Suprapubic skin (tissue), 4 donors: ENCODE measurements at regions not wholly inside any gene's neighbourhood (a gene's known extent, or its start where the extent isn't known, plus 50 kb on each side); places are given as distances from the start of the nearest gene placed in this dataset.

Experiments used
- DNase-seq, 2 donors: peaks; one replicate each; pipeline ENCODE4 v3.0.0-alpha.2; 2019; ENCODE audit warnings: low spot score in 2 of 2
- H3K27ac ChIP-seq: fragments of 200-600 bp; sonication (generic); one replicate; pipeline ENCODE4 v1.5.1; 2019
- H3K27me3 ChIP-seq: fragments of 200-600 bp; sonication (generic); one replicate; pipeline ENCODE4 v1.5.1; 2019
- H3K36me3 ChIP-seq: fragments of 200-600 bp; sonication (generic); one replicate; pipeline ENCODE4 v1.5.1; 2019
- H3K4me1 ChIP-seq: fragments of 200-600 bp; sonication (generic); one replicate; pipeline ENCODE4 v1.5.1; 2019
- H3K4me3 ChIP-seq: fragments of 200-600 bp; sonication (generic); one replicate; pipeline ENCODE4 v1.5.1; 2019; ENCODE audit warnings: mild to moderate bottlenecking
- H3K9me3 ChIP-seq: fragments of 200-600 bp; sonication (generic); one replicate; pipeline ENCODE4 v1.5.1; 2019
- CTCF ChIP-seq, 2 donors: fragments of 200-600 bp in 1 of 2; fragments of 450-650 bp in 1 of 2; sonication (generic) in 1 of 2; IDR thresholded peaks; one replicate each; pipeline ENCODE4 v1.5.1; 2016 to 2019; ENCODE audit warnings: antibody characterized with exemption in 2 of 2, mild to moderate bottlenecking in 1 of 2, moderate library complexity in 1 of 2
- EP300 ChIP-seq: sonication (generic); formaldehyde crosslinking; IDR thresholded peaks from one replicate; pipeline ENCODE4 v1.6.1; 2017; ENCODE audit warnings: antibody characterized with exemption
- POLR2A ChIP-seq, 2 donors: fragments of 450-650 bp; IDR thresholded peaks; one replicate each; pipeline ENCODE4 v1.6.1; 2017; ENCODE audit warnings: antibody characterized with exemption in 2 of 2, mild to moderate bottlenecking in 2 of 2, moderate library complexity in 2 of 2
- POLR2AphosphoS5 ChIP-seq, 3 donors: sonication (generic); formaldehyde crosslinking; IDR thresholded peaks; one replicate each; pipeline ENCODE4 v1.6.1; 2017; ENCODE audit warnings: antibody characterized with exemption in 3 of 3
- WGBS: methylation state at CpG from one replicate; pipeline ENCODE4 v1.1.5; 2018; 5-methylcytosine and 5-hydroxymethylcytosine counted together

DNA sequence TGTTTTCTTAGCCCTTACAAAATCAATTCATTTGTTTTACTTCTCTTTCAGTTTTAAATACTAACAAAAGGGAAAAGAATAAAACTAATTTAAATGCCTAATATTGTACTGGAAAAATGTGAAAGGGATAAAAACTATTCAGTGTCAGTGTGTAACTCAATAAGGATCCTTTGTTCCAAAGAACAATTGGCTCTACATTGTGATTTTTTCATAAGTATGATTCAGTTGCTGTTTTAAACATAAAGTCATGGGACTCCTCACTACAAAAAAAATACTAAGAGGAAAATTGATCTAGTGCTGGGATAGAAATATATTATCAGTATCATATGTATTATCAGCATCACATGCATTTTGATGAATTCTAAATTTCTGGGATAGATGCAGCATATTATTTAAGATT, 199.4 kb upstream of the TRAM1L1 start:
- H3K9me3 ChIP-seq: no peaks in the 10 kb centered on the region
- no peak overlapping the region for H3K4me3 ChIP-seq
- DNase-seq: no peak
- TF ChIP-seq POLR2A (IDR thresholded peaks at IDR 0.05): no peak
- no peak for TF ChIP-seq POLR2AphosphoS5 (IDR thresholded peaks at IDR 0.05)
- TF ChIP-seq EP300: no peak
- TF ChIP-seq CTCF (IDR thresholded peaks at IDR 0.05): no peak
- H3K27me3 ChIP-seq: no peaks in the 10 kb centered on the region
- no peaks in the 10 kb centered on the region for H3K4me1 ChIP-seq
- H3K36me3 ChIP-seq: no peaks in the 10 kb centered on the region
- H3K27ac ChIP-seq: no peak overlapping the region

DNA sequence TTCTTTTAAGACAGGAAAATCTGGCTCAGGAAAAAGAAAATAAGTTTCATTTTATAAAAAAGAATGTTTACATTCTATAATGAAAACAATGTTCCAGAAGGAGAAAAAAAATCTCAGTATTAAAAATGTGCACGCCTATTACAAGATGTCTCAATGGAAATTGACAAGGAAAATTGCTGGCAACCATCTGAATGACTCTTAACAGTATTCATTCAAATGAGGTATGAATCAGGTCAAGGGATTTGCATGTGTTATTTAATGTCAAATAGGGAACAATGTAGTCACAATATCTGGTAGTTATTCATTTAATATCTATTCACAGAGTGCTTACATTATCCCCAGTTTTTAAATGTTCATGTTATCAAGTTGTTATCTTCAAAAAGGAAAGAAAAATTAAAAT, 208.4 kb upstream of the TRAM1L1 start:
- whole genome bisulfite sequencing: 29% methylated on average over 1 of the region's 1 CpG
- DNase-seq: no peak
- no peaks in the 10 kb centered on the region for H3K27me3 ChIP-seq
- H3K9me3 ChIP-seq: no peaks in the 10 kb centered on the region
- no peak overlapping the region for H3K4me3 ChIP-seq
- no peak overlapping the region for H3K27ac ChIP-seq
- TF ChIP-seq POLR2A (IDR thresholded peaks at IDR 0.05): no peak
- no peak for TF ChIP-seq POLR2AphosphoS5 (IDR thresholded peaks at IDR 0.05)
- no peak for TF ChIP-seq CTCF (IDR thresholded peaks at IDR 0.05)
- no peak for TF ChIP-seq EP300
- no peaks in the 10 kb centered on the region for H3K36me3 ChIP-seq
- H3K4me1 ChIP-seq: no peaks in the 10 kb centered on the region

DNA sequence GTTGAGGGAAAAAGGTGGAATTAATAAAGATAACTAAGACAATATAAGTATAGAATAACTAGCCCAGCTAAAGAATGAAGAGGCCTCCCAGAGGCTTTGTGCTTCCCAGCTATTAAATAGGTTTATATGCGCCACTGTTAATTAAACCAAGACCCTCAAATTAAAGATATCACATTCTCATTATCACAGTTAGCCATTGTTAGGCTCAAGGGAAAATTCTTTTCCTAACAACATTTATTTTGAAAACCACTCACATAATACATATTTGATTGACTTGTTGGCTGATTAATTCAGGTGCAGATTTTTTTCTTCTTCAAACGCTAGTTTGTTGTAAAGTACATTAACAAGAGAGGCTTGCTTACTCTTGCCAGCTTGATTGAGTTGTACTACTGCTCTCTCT, 216.8 kb upstream of the TRAM1L1 start:
- 74% methylated on average over 2 of the region's 2 CpGs for WGBS
- Histone ChIP-seq H3K27ac (no peak overlapping the region), H3K4me3 (no peak overlapping the region), H3K9me3 (no peaks in the 10 kb centered on the region), H3K36me3 (no peaks in the 10 kb centered on the region), H3K4me1 (no peaks in the 10 kb centered on the region), H3K27me3 (no peaks in the 10 kb centered on the region)
- DNase-seq: no peak
- no peak for TF ChIP-seq CTCF (IDR thresholded peaks at IDR 0.05)
- no peak for TF ChIP-seq EP300
- TF ChIP-seq POLR2AphosphoS5 (IDR thresholded peaks at IDR 0.05): no peak
- no peak for TF ChIP-seq POLR2A (IDR thresholded peaks at IDR 0.05)

- Histone ChIP-seq H3K4me1 (no peaks in the 10 kb centered on the region), H3K36me3 (no peaks in the 10 kb centered on the region), H3K9me3 (no peaks in the 10 kb centered on the region), H3K4me3 (no peak overlapping the region), H3K27ac (no peak overlapping the region), H3K27me3 (no peaks in the 10 kb centered on the region)
- no peak for TF ChIP-seq EP300
- TF ChIP-seq POLR2AphosphoS5 (IDR thresholded peaks at IDR 0.05): no peak
- TF ChIP-seq POLR2A (IDR thresholded peaks at IDR 0.05): no peak
- TF ChIP-seq CTCF (IDR thresholded peaks at IDR 0.05): no peak
- DNase-seq: no peak
- WGBS: 86% methylated on average over 2 of the region's 2 CpGs
Measured at GRCh38 chr4:117311215-117311614, 225.8 kb upstream of the TRAM1L1 start.

DNA sequence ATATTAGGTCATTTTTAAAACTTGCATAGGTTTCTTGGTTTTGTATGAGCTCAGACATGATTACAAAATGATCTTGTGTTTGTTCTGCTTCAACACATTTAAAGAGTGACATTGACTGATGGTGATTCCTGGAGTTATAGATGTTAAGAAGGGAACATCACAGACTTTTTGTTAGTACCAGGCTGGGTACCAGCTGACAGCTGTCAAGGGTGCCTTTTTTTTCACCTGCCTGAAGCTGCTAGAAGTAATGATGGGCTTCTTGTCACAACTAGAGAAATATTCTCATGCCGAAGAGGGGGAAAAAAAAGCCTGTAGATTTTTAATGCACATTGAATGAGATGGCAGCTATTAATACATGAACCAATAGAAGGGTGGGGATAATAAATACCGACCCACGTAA, 226.6 kb upstream of the TRAM1L1 start:
- no peaks in the 10 kb centered on the region for H3K36me3 ChIP-seq
- DNase-seq: no peak
- no peak overlapping the region for H3K27ac ChIP-seq
- H3K9me3 ChIP-seq: no peaks in the 10 kb centered on the region
- no peaks in the 10 kb centered on the region for H3K4me1 ChIP-seq
- WGBS: 82% methylated on average over 3 of the region's 3 CpGs
- H3K27me3 ChIP-seq: no peaks in the 10 kb centered on the region
- no peak for TF ChIP-seq EP300
- TF ChIP-seq CTCF (IDR thresholded peaks at IDR 0.05): no peak
- TF ChIP-seq POLR2A (IDR thresholded peaks at IDR 0.05): no peak
- no peak for TF ChIP-seq POLR2AphosphoS5 (IDR thresholded peaks at IDR 0.05)
- no peak overlapping the region for H3K4me3 ChIP-seq
